COLO829 (cell line): ENCODE measurements at regions not wholly inside any gene's neighbourhood (a gene's known extent, or its start where the extent isn't known, plus 50 kb on each side); places are given as distances from the start of the nearest gene placed in this dataset.
"Not testable (repeated sequence)": the region's sequence is repeated elsewhere in the genome, so short reads cannot be mapped to it uniquely, and the experiment has no call there.

Experiments used
- DNase-seq: peaks from one replicate; pipeline ENCODE4 v3.0.0; 2012; ENCODE audit warnings: low spot score

DNA sequence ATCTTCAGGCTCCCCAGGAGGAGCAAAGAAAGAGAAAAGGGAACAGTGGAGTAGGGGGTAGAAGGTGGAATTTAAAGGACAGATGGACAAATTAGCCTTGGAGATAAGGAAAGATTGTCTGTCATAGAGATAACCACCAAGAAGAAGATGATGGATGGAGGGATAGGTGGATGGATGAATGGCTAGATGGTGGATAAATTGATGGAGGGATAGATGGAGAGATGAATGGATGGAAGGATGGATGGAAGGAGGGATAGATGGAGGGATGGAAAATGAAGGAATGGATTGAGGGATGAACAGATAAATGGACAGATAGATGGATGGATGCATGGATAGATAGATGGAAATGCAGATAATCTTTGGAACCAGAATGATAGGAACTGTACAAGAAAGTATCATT, 102.8 kb downstream of the TNFAIP3 start:
- DNase-seq = no peak

DNA sequence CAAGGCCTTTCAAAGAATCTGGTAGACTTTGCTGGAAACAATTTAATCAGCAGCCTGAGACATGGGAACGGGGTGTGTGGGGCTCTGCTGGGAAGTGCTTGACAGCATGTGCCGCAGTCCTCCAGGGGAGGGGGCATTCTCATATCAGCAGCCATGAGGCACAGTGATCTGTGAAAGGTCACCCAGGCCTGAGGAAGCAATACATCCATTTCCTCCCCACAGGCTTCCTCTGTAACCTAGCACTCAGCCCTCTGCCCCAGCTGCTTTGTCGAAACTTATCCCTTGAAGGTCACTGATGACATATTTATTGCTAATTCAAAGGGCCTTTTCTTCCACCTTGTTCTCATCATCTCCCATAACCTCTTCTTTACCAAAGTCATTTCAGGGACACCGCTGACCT, 103.3 kb downstream of the TNFAIP3 start:
- no peak for DNase-seq

DNA sequence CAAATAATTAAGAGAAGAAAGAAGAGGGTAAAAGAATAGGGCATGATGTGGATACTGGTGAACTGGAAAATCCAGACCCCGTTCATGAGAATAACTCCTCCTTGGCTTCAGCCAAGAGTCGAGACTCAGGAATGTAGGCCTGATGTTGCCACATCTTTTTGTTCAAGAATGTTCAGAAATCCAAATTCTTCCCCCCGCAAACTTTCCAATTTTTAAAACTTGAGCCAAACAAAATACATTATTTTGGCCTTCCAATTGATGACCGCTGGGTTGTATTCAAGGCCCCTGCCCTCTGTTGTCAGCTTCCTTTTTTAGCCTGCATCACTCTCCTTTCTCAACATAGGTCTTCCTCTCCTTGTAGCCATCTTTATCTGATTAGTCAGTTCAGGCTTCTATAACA, 106.1 kb downstream of the TNFAIP3 start:
- no peak for DNase-seq

DNA sequence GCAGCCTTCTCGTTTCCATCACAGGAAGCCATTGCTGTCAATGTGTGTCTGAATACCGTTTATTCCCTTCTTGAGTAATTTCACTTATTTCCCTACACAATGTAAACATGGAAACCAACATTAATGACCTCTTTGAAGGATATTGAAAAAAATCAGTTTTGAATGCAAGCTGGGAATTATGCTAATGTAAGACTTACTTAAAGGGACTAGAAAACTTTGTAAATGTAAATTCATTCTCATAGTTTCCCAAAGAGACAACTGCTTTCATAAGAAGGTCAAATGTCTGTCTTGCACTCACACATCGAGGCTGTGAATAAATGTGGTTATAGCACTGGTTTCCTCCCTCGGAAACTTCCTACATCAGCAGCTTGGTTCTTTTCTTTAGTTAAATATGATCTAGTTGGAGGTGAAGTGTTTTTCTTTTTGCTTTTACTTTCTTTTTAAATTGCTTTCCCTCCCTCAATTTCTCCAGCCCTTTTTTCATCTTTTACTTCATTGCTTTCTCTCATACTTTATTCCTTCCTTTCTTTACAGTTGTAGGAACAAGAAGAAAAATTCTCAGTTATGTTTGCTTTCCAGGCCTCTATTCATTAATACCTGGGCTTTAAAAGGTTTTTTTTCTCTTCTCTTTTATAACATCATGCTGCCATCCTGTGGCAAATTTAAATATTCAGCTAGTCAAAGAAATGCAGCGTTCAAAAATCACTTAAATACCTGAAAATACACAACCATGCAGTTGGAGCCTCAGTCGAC, 108.3 kb downstream of the TNFAIP3 start:
- peak; percentile 32 for DNase-seq

DNA sequence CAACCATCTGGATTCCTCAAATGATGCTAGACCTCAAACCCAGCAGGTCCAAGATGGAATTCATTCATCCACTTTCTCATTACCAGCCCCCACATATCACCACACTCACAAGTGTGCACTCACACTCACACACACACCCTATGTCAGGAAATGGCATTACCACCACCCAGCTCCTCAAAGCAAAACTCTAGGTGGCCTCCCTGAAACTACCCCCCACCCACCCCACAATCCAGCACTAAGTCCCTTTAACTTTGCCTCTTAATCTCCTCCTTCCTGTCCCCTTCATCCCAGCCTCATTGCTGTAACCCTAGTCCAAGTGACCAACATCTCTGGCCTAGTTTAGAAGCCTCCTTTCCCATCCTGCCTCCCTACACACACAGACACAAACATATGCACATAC, 109.4 kb downstream of the TNFAIP3 start:
- DNase-seq = no peak

DNA sequence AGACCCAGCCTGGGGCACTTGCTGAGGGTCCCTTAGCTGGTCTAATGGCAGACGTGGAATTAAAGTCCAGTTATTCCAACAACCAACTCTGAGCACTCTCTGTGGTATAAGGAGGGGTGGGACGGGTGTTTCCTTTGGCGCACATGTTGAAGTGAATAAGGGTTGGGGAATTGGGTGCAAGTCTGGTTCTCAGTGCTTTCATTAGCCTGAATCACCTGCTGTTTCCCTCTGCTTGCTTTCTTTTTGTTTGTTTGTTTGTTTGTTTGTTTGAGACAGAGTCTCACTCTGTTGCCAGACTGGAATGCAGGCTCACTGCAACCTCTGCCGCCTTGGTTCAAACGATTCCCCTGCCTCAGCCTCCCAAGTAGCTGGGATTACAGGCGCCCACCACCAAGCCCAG, 110.1 kb downstream of the TNFAIP3 start:
- no peak for DNase-seq

DNA sequence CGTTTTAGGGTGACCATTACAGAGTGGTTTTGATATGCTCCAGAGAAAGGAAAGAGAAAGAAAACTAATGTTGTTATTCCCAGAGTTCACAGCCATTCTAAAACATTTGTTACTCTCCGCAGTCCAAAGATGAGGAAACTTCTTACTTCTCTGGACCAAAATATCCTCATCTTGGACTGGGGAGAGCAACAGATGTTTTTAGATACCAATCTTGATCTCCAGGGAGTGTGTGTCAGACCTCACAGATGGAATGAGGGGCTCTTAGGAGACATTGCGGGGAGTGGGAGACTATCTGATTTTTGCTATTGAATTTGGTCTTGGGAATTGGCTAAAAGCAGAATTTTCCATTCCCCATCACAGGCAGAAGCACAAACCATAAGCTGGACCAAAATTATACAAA, 110.8 kb downstream of the TNFAIP3 start:
- DNase-seq = no peak

DNA sequence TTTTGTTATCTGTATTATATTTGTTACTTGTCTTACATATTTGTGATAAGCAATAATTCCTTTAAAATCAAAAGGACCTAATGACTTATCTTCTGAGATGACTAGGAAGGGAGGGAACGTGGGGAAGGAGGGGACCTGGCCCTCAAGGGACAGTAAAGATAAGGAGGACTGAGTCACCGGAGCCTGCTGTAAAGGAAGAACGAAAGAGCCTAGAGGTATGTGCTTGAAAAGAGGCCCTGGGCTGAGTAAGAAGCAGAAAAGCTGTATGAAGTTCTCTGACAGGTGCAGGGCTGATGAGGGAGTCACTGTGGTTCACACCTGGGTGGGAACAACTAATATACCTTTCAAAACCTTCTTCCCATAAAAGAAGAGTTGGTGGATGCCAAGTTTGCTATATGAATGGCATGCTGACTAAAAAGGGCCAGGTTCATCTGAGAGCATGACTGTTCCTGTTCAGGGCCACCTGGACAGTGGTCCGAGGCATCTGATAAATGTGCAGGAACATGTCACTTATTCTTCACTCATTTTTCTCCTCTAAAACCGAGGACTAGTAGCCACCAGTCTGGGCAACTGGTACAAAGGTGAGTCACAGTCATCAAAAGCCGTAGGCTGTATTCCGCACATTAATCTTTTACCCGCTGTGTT, 111.3 kb downstream of the TNFAIP3 start:
- DNase-seq = no peak

DNA sequence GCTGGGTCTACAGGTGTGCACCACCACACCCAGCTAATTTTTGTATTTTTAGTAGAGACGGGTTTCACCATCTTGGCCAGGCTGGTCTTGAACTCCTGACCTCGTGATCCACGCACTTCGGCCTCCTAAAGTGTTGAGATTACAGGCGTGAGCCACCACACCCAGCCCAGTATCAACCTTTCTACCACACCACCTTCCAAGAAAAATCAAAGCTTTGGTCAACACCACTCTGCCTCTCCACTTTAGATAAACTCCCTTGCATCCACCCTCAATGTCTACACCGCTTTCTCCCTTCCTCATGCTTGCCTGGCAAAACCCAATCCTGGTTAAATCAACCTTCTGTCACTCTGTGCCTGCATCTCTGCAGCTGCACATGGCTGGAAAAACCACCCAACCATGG, 112.2 kb downstream of the TNFAIP3 start:
- DNase-seq = not testable (repeated sequence)

DNA sequence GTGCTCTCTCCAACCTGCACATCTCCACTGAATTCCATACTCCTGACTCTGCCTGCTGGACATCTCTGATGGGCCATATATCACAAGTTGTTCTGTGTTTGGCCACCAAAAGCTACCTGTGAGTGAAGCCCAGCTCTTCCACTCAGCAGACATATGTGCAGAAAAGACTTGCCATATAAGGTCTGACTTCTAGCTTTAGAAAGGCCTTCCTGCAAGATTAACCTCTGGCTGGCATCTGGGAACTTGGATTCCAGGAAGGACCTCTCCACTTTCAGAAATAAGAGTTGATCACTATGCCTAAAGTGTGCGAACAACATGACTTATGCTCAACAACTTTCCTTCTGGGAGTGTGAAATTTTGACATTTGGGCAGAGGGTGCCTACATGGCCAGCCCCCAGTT, 113.7 kb downstream of the TNFAIP3 start:
- no peak for DNase-seq

DNA sequence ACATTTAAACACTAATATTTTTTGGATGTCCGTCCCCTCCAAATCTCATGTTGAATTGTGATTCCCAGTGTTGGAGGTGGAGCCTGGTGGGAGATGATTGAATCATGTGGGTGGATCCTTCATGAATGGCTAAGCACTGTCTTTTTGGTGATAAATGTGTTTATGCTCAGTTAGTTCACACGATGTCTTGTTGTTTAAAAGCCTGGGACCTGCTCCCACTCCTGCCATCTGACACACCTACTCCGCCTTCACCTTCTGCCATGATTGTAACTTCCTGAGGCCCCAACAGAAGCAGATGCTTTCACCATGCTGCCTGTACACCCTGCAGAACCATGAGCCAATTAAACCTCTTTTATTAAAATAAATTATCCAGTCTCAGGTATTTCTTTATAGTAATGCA, 114.7 kb downstream of the TNFAIP3 start:
- no peak for DNase-seq

DNA sequence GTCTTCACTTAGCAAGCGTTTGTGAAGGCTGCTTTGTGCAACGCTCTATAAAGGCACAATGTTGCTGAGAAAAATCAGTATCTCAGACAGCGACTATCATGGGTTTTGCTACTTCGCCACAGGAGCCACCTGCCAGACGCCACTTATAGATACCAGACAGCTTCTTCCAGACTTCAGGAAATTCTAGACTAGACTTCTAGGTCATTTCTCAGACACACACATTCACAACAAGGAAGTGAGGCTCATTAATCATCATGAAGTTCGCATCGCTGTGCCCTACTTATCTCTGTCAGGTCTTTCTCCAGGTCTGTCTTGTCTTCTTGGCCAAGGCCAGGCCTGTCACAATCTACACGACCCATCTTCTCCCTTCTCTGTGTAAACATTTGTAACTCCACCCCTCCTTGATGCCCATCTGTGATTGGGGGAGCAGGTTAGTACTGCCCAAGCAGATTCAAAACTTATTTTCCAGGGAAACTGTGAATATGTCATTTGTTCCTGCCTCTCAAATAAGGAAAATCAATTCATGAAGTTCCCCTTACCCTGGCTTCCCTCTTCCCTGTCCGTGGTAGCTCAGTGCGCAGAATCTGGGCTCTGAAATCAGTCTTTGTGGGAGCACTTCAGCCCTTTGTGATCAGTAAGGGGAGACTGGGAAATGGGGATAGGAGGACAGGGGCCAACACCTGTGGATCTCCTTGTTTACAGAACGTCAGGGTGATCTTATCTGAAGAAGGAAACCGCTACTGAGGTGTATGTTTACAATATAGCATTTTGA, 115.5 kb downstream of the TNFAIP3 start:
- DNase-seq = no peak

DNA sequence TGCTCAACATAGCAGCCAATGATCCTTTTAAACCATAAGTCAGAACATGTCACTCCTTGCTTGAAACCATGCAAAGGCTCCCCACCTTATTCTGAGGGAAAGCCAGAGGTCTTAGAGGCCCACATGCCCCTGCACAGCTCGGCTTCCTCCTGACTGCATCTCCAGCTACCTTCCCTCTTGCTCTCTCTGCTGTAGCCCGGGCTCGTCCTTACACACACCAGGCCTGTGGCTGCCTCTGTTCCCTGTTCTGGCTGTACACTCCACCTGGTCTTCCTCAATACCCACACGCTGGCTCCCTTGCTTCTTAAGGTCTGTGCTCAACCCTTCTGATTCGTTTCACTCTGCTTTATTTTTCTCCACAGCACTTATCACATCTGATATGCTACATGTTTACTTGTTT, 116.2 kb downstream of the TNFAIP3 start:
- DNase-seq = no peak

DNA sequence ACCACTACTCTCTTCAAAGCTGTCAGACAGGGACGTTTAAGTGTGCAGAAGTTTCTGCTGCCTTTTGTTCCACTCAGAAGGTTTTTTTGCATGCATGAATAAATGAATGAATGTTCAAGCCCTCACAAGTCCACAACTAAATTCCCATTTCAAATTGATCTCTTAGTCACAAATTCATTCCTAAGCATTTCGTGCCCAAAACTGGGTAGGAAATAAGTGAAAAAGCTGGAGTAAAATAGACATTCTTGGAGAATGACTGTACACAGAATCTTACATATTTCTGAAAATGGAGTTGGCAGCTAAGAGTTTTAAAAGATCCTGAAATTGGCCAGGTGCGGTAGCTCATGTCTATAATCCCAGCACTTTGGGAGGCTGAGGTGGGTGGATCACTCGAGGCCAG, 117.6 kb downstream of the PERP start:
- DNase-seq = no peak

DNA sequence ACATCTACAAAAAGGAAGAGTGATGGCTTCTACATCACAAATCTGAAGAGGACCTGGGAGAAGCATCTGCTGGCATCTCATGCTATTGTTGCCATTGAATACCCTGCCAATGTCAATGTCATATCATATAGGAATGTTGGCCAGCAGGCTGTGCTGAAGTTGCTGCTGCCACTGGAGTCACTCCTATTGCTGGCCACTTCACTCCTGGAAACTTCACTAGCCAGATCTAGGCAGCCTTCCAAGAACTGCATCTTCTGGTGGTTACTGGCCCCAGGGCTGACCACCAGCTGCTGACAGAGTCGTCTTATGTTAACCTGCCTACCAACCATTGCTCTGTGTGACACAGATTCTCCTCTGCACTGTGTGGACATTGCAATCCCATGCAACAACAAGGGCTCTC, 111.8 kb downstream of the PERP start:
- no peak for DNase-seq

DNA sequence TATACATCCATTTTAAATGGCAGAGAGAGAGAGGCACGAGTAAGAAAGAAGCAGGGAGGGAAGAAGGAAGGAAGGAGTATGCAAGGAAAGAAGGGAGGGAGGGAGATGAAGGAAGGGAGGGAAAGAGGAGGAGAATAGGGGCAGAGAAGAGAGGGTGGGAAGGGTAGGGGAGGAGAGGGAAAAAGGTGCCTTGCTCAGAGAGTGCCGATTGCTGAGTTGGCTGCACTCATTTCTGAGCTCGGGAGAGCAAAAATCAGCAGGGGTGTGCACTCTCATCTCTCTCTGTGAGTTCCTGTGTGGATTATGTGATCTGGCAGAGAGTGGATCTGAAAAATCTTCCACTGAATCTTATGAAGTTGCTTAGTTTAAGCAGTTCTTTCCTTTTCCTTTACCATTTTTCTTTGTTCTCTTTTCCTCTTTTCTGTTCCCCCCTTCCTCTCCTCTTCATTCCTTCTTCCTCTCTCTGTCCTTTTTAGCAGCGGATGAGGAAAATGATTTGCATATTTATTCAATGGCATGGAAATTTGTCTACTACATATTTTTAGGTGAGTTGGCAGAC, 108.7 kb downstream of the PERP start:
- DNase-seq = no peak

DNA sequence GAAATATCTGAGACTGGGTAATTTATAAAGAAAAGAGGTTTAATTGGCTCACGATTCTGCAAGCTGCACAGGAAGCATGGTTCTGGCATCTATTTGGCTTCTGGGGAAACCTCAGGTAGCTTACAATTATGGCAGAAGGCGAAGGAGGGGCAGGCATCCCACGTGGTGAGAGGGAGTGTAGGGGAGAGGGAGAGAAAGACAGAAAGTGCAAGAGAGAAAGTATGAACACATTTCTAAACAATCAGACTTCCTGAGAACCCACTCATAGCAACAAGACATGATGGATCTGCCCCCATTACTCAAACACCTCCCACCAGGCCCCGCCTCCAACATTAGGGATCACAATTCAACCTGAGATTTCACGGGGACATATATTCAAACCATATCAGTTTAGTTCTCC, 107.4 kb downstream of the PERP start:
- DNase-seq = no peak

DNA sequence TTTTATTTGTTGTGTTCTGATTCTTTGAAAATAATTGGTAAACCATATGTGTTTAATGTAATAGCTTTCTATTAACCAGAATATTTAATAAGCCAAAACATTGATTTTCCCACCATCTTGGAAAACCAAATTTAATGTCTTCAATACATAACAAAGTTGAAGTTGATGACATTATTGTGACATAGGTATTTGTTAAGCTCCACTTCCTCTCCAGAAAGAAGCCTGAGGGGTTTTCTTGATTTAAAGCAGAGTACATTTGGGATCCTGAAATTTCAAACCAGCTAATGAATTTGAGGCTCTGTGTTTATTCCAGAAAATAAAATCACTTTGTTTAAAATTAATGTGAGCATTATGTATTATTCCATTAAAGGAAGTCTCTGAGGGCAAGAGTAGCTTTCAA, 106.3 kb downstream of the PERP start:
- DNase-seq = no peak

DNA sequence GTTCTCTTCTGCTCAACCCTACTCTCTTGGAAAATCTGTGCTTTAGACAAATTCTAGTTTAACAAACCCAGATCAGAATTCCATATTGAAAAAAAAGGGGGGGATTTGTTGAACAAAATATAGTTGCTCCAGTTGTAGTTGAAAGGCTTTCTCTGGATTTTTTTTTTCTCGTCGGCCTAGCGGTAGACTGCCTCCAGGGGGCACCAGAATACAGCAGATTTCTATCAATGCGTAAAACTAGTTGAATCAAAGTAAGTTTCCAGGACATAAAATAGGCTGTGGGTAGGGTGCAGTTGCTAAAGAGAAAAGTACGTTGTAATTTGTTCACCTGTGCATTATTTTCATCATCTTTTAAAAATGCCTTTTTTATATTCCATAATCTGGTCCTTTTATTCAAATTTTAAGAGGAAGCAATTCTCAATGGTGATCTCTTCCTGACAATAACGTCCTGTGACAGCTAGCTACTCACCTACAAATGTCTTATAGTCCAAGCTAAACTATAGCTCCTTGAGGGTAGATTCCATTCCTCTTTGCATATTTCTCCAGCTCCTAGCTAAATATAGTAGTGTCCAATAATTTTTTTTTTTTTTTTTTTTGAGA, 105.4 kb downstream of the PERP start:
- peak; percentile 34 for DNase-seq

DNA sequence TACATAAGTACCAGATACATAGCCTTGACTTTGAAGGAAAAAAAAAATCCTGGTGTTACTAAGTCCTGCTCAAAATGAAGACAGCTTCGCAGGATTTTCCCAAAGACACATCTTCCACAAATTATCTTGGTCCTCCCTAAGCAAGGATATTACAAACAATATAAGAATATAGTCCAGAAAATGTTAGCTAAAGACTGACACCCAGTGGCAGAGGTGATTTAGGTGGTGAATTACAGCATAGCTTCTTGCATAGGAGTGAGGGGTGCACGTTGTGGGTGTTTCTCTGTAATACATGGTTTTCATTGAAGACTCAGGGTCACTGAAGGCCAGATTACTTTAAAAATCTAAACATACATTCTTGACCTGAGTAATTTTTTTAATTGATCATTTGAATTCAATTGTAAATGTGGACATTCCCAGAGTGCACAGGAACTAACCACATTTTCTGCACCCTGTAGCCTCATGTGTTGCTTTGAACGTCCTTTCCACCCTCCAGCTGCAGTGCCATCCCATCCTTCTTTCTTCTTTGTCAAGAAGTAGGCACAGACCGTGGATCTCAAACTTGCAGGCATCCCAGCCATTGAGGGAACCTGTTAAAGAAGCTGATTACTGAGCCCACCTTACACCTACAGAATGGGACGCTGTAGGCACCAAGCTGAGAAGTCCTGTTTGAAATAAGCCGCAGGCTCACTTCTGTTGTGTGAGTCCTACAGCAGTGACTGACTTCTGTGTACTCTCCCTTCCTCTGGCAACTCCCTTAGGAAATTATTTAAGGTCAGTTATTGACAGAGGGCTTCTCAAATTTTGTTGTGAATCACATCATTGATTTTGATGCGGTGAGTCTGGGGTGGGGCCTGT, 102.6 kb downstream of the PERP start:
- DNase-seq = peak; percentile 34

DNA sequence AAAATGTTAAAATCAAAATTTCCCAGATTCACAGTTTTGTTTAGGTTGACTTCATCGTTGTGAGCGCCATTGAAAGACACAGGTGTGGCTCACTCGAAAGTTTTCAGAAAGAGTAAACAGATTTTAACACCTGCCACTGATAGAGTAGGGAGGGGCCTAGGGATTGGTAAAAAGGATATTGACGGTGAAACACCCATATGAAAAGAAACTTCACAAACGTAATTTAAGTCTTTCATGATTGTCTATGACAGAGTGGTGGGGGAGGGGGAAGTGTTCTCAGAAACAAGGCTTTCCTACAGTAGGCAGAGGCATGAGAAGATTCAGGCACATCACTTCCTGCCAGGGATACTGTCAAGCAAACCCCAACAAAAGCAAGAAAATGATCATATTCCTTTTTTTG, 101.4 kb downstream of the PERP start:
- DNase-seq = no peak
